ENCODE measurements at regions not wholly inside any gene's neighbourhood (a gene's known extent, or its start where the extent isn't known, plus 50 kb on each side); places are given as distances from the start of the nearest gene placed in this dataset.

- Histone ChIP-seq H3K4me3 (ENCODE audit: low read length in 3 of 3) (no peak overlapping the region), H3K9me3 (ENCODE audit: control insufficient read depth in 3 of 3, low read length in 3 of 3) (no peaks in the 10 kb centered on the region), H3K36me3 (ENCODE audit: control insufficient read depth in 3 of 3, insufficient read depth in 3 of 3, low read length in 3 of 3) (no peaks in the 10 kb centered on the region)
Observed at GRCh38 chr5:167452136-167452535, 839.3 kb upstream of the WWC1 start.

GRCh38 chr5:167453246-167454030 lies 838.0 kb upstream of the WWC1 start:
- Histone ChIP-seq H3K4me3 (ENCODE audit: low read length in 3 of 3) (no peak overlapping the region), H3K9ac (ENCODE audit: low read depth in 1 of 3, low read length in 3 of 3) (no peak overlapping the region), H3K27ac (ENCODE audit: low read depth, low read length) (no peak overlapping the region), H3K27me3 (ENCODE audit: control insufficient read depth in 3 of 3, insufficient read depth in 3 of 3, low read length in 3 of 3) (no peaks in the 10 kb centered on the region), H3K4me1 (ENCODE audit: control insufficient read depth in 3 of 3, insufficient read depth in 3 of 3, low read length in 3 of 3) (no peaks in the 10 kb centered on the region), H3K9me3 (ENCODE audit: control insufficient read depth in 3 of 3, low read length in 3 of 3) (no peaks in the 10 kb centered on the region), H3K36me3 (ENCODE audit: control insufficient read depth in 3 of 3, insufficient read depth in 3 of 3, low read length in 3 of 3) (no peaks in the 10 kb centered on the region)

More at GRCh38 chr5:167452136-167452535, 839.3 kb upstream of the WWC1 start:
- no peaks in the 10 kb centered on the region for H3K4me1 ChIP-seq (ENCODE audit: control insufficient read depth in 3 of 3, insufficient read depth in 3 of 3, low read length in 3 of 3)
- no peaks in the 10 kb centered on the region for H3K27me3 ChIP-seq (ENCODE audit: control insufficient read depth in 3 of 3, insufficient read depth in 3 of 3, low read length in 3 of 3)
- H3K9ac ChIP-seq (ENCODE audit: low read depth in 1 of 3, low read length in 3 of 3), result no peak overlapping the region
- H3K27ac ChIP-seq (ENCODE audit: low read depth, low read length), result no peak overlapping the region

GRCh38 chr5:167458412-167458811 lies 833.0 kb upstream of the WWC1 start:
- Histone ChIP-seq H3K9ac (ENCODE audit: low read depth in 1 of 3, low read length in 3 of 3) (no peak overlapping the region), H3K4me1 (ENCODE audit: control insufficient read depth in 3 of 3, insufficient read depth in 3 of 3, low read length in 3 of 3) (no peaks in the 10 kb centered on the region)

GRCh38 chr5:167460449-167461020 lies 830.9 kb upstream of the WWC1 start:
- no peak overlapping the region for H3K9ac ChIP-seq (ENCODE audit: low read depth in 1 of 3, low read length in 3 of 3)
- no peaks in the 10 kb centered on the region for H3K36me3 ChIP-seq (ENCODE audit: control insufficient read depth in 3 of 3, insufficient read depth in 3 of 3, low read length in 3 of 3)
- no peak overlapping the region for H3K4me3 ChIP-seq (ENCODE audit: low read length in 3 of 3)
- no peaks in the 10 kb centered on the region for H3K27me3 ChIP-seq (ENCODE audit: control insufficient read depth in 3 of 3, insufficient read depth in 3 of 3, low read length in 3 of 3)
- peaks cover 0 to 3% (median 0%) of the 10 kb centered on the region in 3 donors for H3K9me3 ChIP-seq (ENCODE audit: control insufficient read depth in 3 of 3, low read length in 3 of 3)
- no peaks in the 10 kb centered on the region for H3K4me1 ChIP-seq (ENCODE audit: control insufficient read depth in 3 of 3, insufficient read depth in 3 of 3, low read length in 3 of 3)
- H3K27ac ChIP-seq (ENCODE audit: low read depth, low read length), result no peak overlapping the region

More at GRCh38 chr5:167458412-167458811, 833.0 kb upstream of the WWC1 start:
- H3K27me3 ChIP-seq (ENCODE audit: control insufficient read depth in 3 of 3, insufficient read depth in 3 of 3, low read length in 3 of 3), result no peaks in the 10 kb centered on the region
- no peak overlapping the region for H3K4me3 ChIP-seq (ENCODE audit: low read length in 3 of 3)
- H3K27ac ChIP-seq (ENCODE audit: low read depth, low read length), result no peak overlapping the region
- H3K36me3 ChIP-seq (ENCODE audit: control insufficient read depth in 3 of 3, insufficient read depth in 3 of 3, low read length in 3 of 3), result no peaks in the 10 kb centered on the region
- H3K9me3 ChIP-seq (ENCODE audit: control insufficient read depth in 3 of 3, low read length in 3 of 3), result peaks cover 0 to 3% (median 0%) of the 10 kb centered on the region in 3 donors

GRCh38 chr5:167463939-167464338 lies 827.5 kb upstream of the WWC1 start:
- Histone ChIP-seq H3K27me3 (ENCODE audit: control insufficient read depth in 3 of 3, insufficient read depth in 3 of 3, low read length in 3 of 3) (no peaks in the 10 kb centered on the region), H3K9ac (ENCODE audit: low read depth in 1 of 3, low read length in 3 of 3) (no peak overlapping the region), H3K4me3 (ENCODE audit: low read length in 3 of 3) (no peak overlapping the region), H3K4me1 (ENCODE audit: control insufficient read depth in 3 of 3, insufficient read depth in 3 of 3, low read length in 3 of 3) (no peaks in the 10 kb centered on the region), H3K9me3 (ENCODE audit: control insufficient read depth in 3 of 3, low read length in 3 of 3) (peaks cover 0 to 3% (median 0%) of the 10 kb centered on the region in 3 donors), H3K27ac (ENCODE audit: low read depth, low read length) (no peak overlapping the region), H3K36me3 (ENCODE audit: control insufficient read depth in 3 of 3, insufficient read depth in 3 of 3, low read length in 3 of 3) (no peaks in the 10 kb centered on the region)

- Histone ChIP-seq H3K27me3 (ENCODE audit: control insufficient read depth in 3 of 3, insufficient read depth in 3 of 3, low read length in 3 of 3) (no peaks in the 10 kb centered on the region), H3K4me3 (ENCODE audit: low read length in 3 of 3) (no peak overlapping the region), H3K9ac (ENCODE audit: low read depth in 1 of 3, low read length in 3 of 3) (no peak overlapping the region), H3K9me3 (ENCODE audit: control insufficient read depth in 3 of 3, low read length in 3 of 3) (peaks cover 0 to 3% (median 0%) of the 10 kb centered on the region in 3 donors), H3K36me3 (ENCODE audit: control insufficient read depth in 3 of 3, insufficient read depth in 3 of 3, low read length in 3 of 3) (no peaks in the 10 kb centered on the region), H3K27ac (ENCODE audit: low read depth, low read length) (no peak overlapping the region), H3K4me1 (ENCODE audit: control insufficient read depth in 3 of 3, insufficient read depth in 3 of 3, low read length in 3 of 3) (peaks cover 0 to 3% (median 0%) of the 10 kb centered on the region in 3 donors)
Observed at GRCh38 chr5:167466992-167467391, 824.5 kb upstream of the WWC1 start.

- Histone ChIP-seq H3K36me3 (ENCODE audit: control insufficient read depth in 3 of 3, insufficient read depth in 3 of 3, low read length in 3 of 3) (no peaks in the 10 kb centered on the region), H3K4me1 (ENCODE audit: control insufficient read depth in 3 of 3, insufficient read depth in 3 of 3, low read length in 3 of 3) (peaks cover 0 to 3% (median 0%) of the 10 kb centered on the region in 3 donors), H3K27me3 (ENCODE audit: control insufficient read depth in 3 of 3, insufficient read depth in 3 of 3, low read length in 3 of 3) (no peaks in the 10 kb centered on the region), H3K27ac (ENCODE audit: low read depth, low read length) (no peak overlapping the region), H3K9me3 (ENCODE audit: control insufficient read depth in 3 of 3, low read length in 3 of 3) (no peaks in the 10 kb centered on the region), H3K9ac (ENCODE audit: low read depth in 1 of 3, low read length in 3 of 3) (no peak overlapping the region), H3K4me3 (ENCODE audit: low read length in 3 of 3) (peak overlapping the region in 1 of 3 donors; percentile 7)
Observed at GRCh38 chr5:167472566-167473108, 818.8 kb upstream of the WWC1 start.

- Histone ChIP-seq H3K4me3 (ENCODE audit: low read length in 3 of 3) (no peak overlapping the region), H3K27me3 (ENCODE audit: control insufficient read depth in 3 of 3, insufficient read depth in 3 of 3, low read length in 3 of 3) (no peaks in the 10 kb centered on the region), H3K9me3 (ENCODE audit: control insufficient read depth in 3 of 3, low read length in 3 of 3) (no peaks in the 10 kb centered on the region), H3K36me3 (ENCODE audit: control insufficient read depth in 3 of 3, insufficient read depth in 3 of 3, low read length in 3 of 3) (no peaks in the 10 kb centered on the region), H3K9ac (ENCODE audit: low read depth in 1 of 3, low read length in 3 of 3) (no peak overlapping the region), H3K4me1 (ENCODE audit: control insufficient read depth in 3 of 3, insufficient read depth in 3 of 3, low read length in 3 of 3) (no peaks in the 10 kb centered on the region), H3K27ac (ENCODE audit: low read depth, low read length) (no peak overlapping the region)
Observed at GRCh38 chr5:167478188-167478587, 813.3 kb upstream of the WWC1 start.

GRCh38 chr5:167479779-167480178 lies 811.7 kb upstream of the WWC1 start:
- Histone ChIP-seq H3K4me3 (ENCODE audit: low read length in 3 of 3) (no peak overlapping the region), H3K36me3 (ENCODE audit: control insufficient read depth in 3 of 3, insufficient read depth in 3 of 3, low read length in 3 of 3) (no peaks in the 10 kb centered on the region), H3K27ac (ENCODE audit: low read depth, low read length) (no peak overlapping the region), H3K27me3 (ENCODE audit: control insufficient read depth in 3 of 3, insufficient read depth in 3 of 3, low read length in 3 of 3) (no peaks in the 10 kb centered on the region), H3K9me3 (ENCODE audit: control insufficient read depth in 3 of 3, low read length in 3 of 3) (no peaks in the 10 kb centered on the region), H3K4me1 (ENCODE audit: control insufficient read depth in 3 of 3, insufficient read depth in 3 of 3, low read length in 3 of 3) (no peaks in the 10 kb centered on the region), H3K9ac (ENCODE audit: low read depth in 1 of 3, low read length in 3 of 3) (no peak overlapping the region)

GRCh38 chr5:167481345-167481744 lies 810.1 kb upstream of the WWC1 start:
- no peaks in the 10 kb centered on the region for H3K36me3 ChIP-seq (ENCODE audit: control insufficient read depth in 3 of 3, insufficient read depth in 3 of 3, low read length in 3 of 3)
- no peaks in the 10 kb centered on the region for H3K4me1 ChIP-seq (ENCODE audit: control insufficient read depth in 3 of 3, insufficient read depth in 3 of 3, low read length in 3 of 3)
- no peaks in the 10 kb centered on the region for H3K27me3 ChIP-seq (ENCODE audit: control insufficient read depth in 3 of 3, insufficient read depth in 3 of 3, low read length in 3 of 3)
- H3K9ac ChIP-seq (ENCODE audit: low read depth in 1 of 3, low read length in 3 of 3), result no peak overlapping the region
- H3K9me3 ChIP-seq (ENCODE audit: control insufficient read depth in 3 of 3, low read length in 3 of 3), result no peaks in the 10 kb centered on the region
- H3K27ac ChIP-seq (ENCODE audit: low read depth, low read length), result no peak overlapping the region
- H3K4me3 ChIP-seq (ENCODE audit: low read length in 3 of 3), result no peak overlapping the region

All from skeletal muscle tissue (tissue), 3 donors.